HEK293 (cell line): ENCODE measurements at regions not wholly inside any gene's neighbourhood (a gene's known extent, or its start where the extent isn't known, plus 50 kb on each side); places are given as distances from the start of the nearest gene placed in this dataset.

ENCODE experiments used
- CTCF ChIA-PET: fragments of 350-600 bp; formaldehyde crosslinking; extraction: SDS; loops from one replicate; lab custom pipeline; 2021; ENCODE audit warnings: antibody characterized with exemption; lab: Yijun Ruan, JAX
- POLR2A ChIA-PET: fragments of 300-600 bp; formaldehyde crosslinking; extraction: SDS; loops from one replicate; lab custom pipeline; 2020; ENCODE audit warnings: antibody characterized with exemption, inconsistent platforms; lab: Yijun Ruan, JAX
- H3K27ac ChIP-seq: fragments of 200-500 bp; sonication (Bioruptor generic); 2 replicates; pipeline ENCODE4 v1.5.1; 2014; ENCODE audit warnings: low read depth, low read length, control low read depth, inconsistent platforms; ENCODE audit errors: extremely low read depth
- H3K36me3 ChIP-seq, 2 experiments: fragments of 200-500 bp in 1 of 2; sonication (Bioruptor generic) in 1 of 2; 1 replicate in 1 of 2; 2 replicates in 1 of 2; pipeline ENCODE4 v1.5.1; 2014 to 2017; ENCODE audit warnings: inconsistent platforms in 2 of 2, low read length in 2 of 2; ENCODE audit not compliant: control insufficient read depth in 2 of 2, insufficient read depth in 1 of 2
- H3K4me1 ChIP-seq: fragments of 200-500 bp; sonication (Bioruptor generic); 2 replicates; pipeline ENCODE4 v1.5.1; 2014; ENCODE audit warnings: mild to moderate bottlenecking, low read length, inconsistent platforms; ENCODE audit not compliant: control insufficient read depth, insufficient read depth
- H3K4me3 ChIP-seq: 2 replicates; pipeline ENCODE4 v1.5.1; 2011; ENCODE audit warnings: low read depth, mild to moderate bottlenecking, control low read depth, low read length, moderate library complexity
- H3K9me3 ChIP-seq: fragments of 200-500 bp; sonication (Bioruptor generic); 2 replicates; pipeline ENCODE4 v1.5.1; 2014; ENCODE audit warnings: low read depth, low read length, inconsistent platforms; ENCODE audit not compliant: control insufficient read depth, insufficient read depth
- GLI2 ChIP-seq: fragments of 450-650 bp; formaldehyde crosslinking; IDR thresholded peaks from 2 replicates; pipeline ENCODE4; 2017; ENCODE audit warnings: missing biosample characterization, missing genetic modification characterization, low read depth, borderline replicate concordance
- HIC1 ChIP-seq: fragments of 450-650 bp; formaldehyde crosslinking; IDR thresholded peaks from 2 replicates; pipeline ENCODE4 v1.5.1; 2016; ENCODE audit warnings: missing biosample characterization, missing genetic modification characterization
- KLF1 ChIP-seq: fragments of 450-650 bp; formaldehyde crosslinking; IDR thresholded peaks from 2 replicates; pipeline ENCODE4 v1.5.1; 2016; ENCODE audit warnings: missing biosample characterization, missing genetic modification characterization
- KLF7 ChIP-seq: fragments of 450-650 bp; formaldehyde crosslinking; IDR thresholded peaks from 2 replicates; pipeline ENCODE4 v1.5.1; 2016; ENCODE audit warnings: missing biosample characterization, missing genetic modification characterization, borderline replicate concordance
- PATZ1 ChIP-seq: fragments of 450-650 bp; formaldehyde crosslinking; IDR thresholded peaks from 2 replicates; pipeline ENCODE4 v1.5.1; 2016; ENCODE audit warnings: missing biosample characterization, missing genetic modification characterization
- RBAK ChIP-seq: fragments of 450-650 bp; formaldehyde crosslinking; IDR thresholded peaks from 2 replicates; pipeline ENCODE4 v1.5.1; 2016; ENCODE audit warnings: missing biosample characterization, missing genetic modification characterization
- SCRT1 ChIP-seq: fragments of 450-650 bp; formaldehyde crosslinking; IDR thresholded peaks from 2 replicates; pipeline ENCODE4 v1.5.1; 2016; ENCODE audit warnings: missing biosample characterization, missing genetic modification characterization, borderline replicate concordance
- SP3 ChIP-seq: fragments of 450-650 bp; formaldehyde crosslinking; IDR thresholded peaks from 2 replicates; pipeline ENCODE4 v1.5.1; 2016; ENCODE audit warnings: missing biosample characterization, missing genetic modification characterization
- ZNF184 ChIP-seq: fragments of 450-650 bp; IDR thresholded peaks from 2 replicates; pipeline ENCODE4 v1.5.1; 2018; ENCODE audit warnings: missing biosample characterization, mild to moderate bottlenecking, missing genetic modification characterization
- ZNF2 ChIP-seq: fragments of 450-650 bp; formaldehyde crosslinking; IDR thresholded peaks from 2 replicates; pipeline ENCODE4 v1.5.1; 2016; ENCODE audit warnings: missing biosample characterization, missing genetic modification characterization
- ZNF341 ChIP-seq: fragments of 450-650 bp; formaldehyde crosslinking; IDR thresholded peaks from 2 replicates; pipeline ENCODE4; 2016; ENCODE audit warnings: low read depth, missing biosample characterization, missing genetic modification characterization
- ZNF394 ChIP-seq: fragments of 450-650 bp; formaldehyde crosslinking; IDR thresholded peaks from 2 replicates; pipeline ENCODE4 v1.5.1; 2016; ENCODE audit warnings: missing biosample characterization, missing genetic modification characterization, mild to moderate bottlenecking, moderate library complexity, borderline replicate concordance
- ZNF580 ChIP-seq: fragments of 450-650 bp; formaldehyde crosslinking; IDR thresholded peaks from 2 replicates; pipeline ENCODE4 v1.5.1; 2016; ENCODE audit warnings: missing biosample characterization, missing genetic modification characterization
- ZNF624 ChIP-seq: fragments of 450-650 bp; formaldehyde crosslinking; IDR thresholded peaks from 2 replicates; pipeline ENCODE4 v1.5.1; 2017; ENCODE audit warnings: missing biosample characterization, missing genetic modification characterization
- ZXDB ChIP-seq: fragments of 450-650 bp; formaldehyde crosslinking; IDR thresholded peaks from 2 replicates; pipeline ENCODE4 v1.5.1; 2016; ENCODE audit warnings: missing biosample characterization, missing genetic modification characterization
- TF ChIP-seq, protein P1 (sequence below): fragments of 450-650 bp; formaldehyde crosslinking; IDR thresholded peaks from 2 replicates; pipeline ENCODE4 v1.5.1; 2016; ENCODE audit warnings: missing biosample characterization, missing genetic modification characterization, borderline replicate concordance
- TF ChIP-seq, protein P2 (sequence below): fragments of 450-650 bp; IDR thresholded peaks from 2 replicates; pipeline ENCODE4 v1.5.1; 2018; ENCODE audit warnings: missing biosample characterization, missing genetic modification characterization
- TF ChIP-seq, protein P3 (sequence below): fragments of 450-650 bp; formaldehyde crosslinking; IDR thresholded peaks from 2 replicates; pipeline ENCODE4 v1.5.1; 2016; ENCODE audit warnings: missing biosample characterization, missing genetic modification characterization
- TF ChIP-seq, protein P4 (sequence below): fragments of 450-650 bp; formaldehyde crosslinking; IDR thresholded peaks from 2 replicates; pipeline ENCODE4 v1.5.1; 2016; ENCODE audit warnings: missing biosample characterization, missing genetic modification characterization

- TF ChIP-seq PATZ1 (tag by site-specific recombination) (no peak), GLI2 (tag by site-specific recombination) (no peak)
- TF ChIP-seq, protein P1, sequence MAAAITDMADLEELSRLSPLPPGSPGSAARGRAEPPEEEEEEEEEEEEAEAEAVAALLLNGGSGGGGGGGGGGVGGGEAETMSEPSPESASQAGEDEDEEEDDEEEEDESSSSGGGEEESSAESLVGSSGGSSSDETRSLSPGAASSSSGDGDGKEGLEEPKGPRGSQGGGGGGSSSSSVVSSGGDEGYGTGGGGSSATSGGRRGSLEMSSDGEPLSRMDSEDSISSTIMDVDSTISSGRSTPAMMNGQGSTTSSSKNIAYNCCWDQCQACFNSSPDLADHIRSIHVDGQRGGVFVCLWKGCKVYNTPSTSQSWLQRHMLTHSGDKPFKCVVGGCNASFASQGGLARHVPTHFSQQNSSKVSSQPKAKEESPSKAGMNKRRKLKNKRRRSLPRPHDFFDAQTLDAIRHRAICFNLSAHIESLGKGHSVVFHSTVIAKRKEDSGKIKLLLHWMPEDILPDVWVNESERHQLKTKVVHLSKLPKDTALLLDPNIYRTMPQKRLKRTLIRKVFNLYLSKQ (tag by site-specific recombination): no peak
- TF ChIP-seq, all 188 proteins: peak for 0
Observed at GRCh38 chr1:4253935-4254334, 353.9 kb upstream of the C1orf174 start (continued).

GRCh38 chr1:4256351-4256750, 356.3 kb upstream of the C1orf174 start:
- H3K27ac ChIP-seq: no peak overlapping the region
- CTCF ChIA-PET: no interaction called here
- no peaks in the 10 kb centered on the region for H3K4me1 ChIP-seq
- POLR2A ChIA-PET: no interaction called here
- no peaks in the 10 kb centered on the region for H3K36me3 ChIP-seq
- no peak overlapping the region for H3K4me3 ChIP-seq
- H3K9me3 ChIP-seq: no peaks in the 10 kb centered on the region
- TF ChIP-seq, protein P2, sequence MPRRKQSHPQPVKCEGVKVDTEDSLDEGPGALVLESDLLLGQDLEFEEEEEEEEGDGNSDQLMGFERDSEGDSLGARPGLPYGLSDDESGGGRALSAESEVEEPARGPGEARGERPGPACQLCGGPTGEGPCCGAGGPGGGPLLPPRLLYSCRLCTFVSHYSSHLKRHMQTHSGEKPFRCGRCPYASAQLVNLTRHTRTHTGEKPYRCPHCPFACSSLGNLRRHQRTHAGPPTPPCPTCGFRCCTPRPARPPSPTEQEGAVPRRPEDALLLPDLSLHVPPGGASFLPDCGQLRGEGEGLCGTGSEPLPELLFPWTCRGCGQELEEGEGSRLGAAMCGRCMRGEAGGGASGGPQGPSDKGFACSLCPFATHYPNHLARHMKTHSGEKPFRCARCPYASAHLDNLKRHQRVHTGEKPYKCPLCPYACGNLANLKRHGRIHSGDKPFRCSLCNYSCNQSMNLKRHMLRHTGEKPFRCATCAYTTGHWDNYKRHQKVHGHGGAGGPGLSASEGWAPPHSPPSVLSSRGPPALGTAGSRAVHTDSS (tag by site-specific recombination): no peak
- TF ChIP-seq SP3 (no peak), ZNF341 (no peak), ZNF184 (tag by site-specific recombination) (no peak), ZNF580 (no peak), HIC1 (no peak), RBAK (tag by site-specific recombination) (no peak), ZNF2 (tag by site-specific recombination) (no peak), KLF1 (no peak), ZNF394 (no peak), PATZ1 (tag by site-specific recombination) (no peak), KLF7 (tag by site-specific recombination) (no peak), ZXDB (tag by site-specific recombination) (no peak), ZNF624 (tag by site-specific recombination) (no peak), SCRT1 (no peak)
- TF ChIP-seq, protein P3, sequence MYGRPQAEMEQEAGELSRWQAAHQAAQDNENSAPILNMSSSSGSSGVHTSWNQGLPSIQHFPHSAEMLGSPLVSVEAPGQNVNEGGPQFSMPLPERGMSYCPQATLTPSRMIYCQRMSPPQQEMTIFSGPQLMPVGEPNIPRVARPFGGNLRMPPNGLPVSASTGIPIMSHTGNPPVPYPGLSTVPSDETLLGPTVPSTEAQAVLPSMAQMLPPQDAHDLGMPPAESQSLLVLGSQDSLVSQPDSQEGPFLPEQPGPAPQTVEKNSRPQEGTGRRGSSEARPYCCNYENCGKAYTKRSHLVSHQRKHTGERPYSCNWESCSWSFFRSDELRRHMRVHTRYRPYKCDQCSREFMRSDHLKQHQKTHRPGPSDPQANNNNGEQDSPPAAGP: no peak
- TF ChIP-seq, protein P4, sequence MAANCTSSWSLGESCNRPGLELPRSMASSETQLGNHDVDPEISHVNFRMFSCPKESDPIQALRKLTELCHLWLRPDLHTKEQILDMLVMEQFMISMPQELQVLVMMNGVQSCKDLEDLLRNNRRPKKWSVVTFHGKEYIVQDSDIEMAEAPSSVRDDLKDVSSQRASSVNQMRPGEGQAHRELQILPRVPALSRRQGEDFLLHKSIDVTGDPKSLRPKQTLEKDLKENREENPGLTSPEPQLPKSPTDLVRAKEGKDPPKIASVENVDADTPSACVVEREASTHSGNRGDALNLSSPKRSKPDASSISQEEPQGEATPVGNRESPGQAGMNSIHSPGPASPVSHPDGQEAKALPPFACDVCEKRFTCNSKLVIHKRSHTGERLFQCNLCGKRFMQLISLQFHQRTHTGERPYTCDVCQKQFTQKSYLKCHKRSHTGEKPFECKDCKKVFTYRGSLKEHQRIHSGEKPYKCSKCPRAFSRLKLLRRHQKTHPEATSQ (tag by site-specific recombination): no peak
